NCI-H1105 (cell line): ENCODE measurements at regions not wholly inside any gene's neighbourhood (a gene's known extent, or its start where the extent isn't known, plus 50 kb on each side); places are given as distances from the start of the nearest gene placed in this dataset.

Experiments used
- DNase-seq: peaks from one replicate; lab custom pipeline; 2025; lab: John Stamatoyannopoulos, UW

- no peak for DNase-seq
These were observed 347.9 kb downstream of the SEC14L1 start for GRCh38 chr17:77488531-77489238.

DNA sequence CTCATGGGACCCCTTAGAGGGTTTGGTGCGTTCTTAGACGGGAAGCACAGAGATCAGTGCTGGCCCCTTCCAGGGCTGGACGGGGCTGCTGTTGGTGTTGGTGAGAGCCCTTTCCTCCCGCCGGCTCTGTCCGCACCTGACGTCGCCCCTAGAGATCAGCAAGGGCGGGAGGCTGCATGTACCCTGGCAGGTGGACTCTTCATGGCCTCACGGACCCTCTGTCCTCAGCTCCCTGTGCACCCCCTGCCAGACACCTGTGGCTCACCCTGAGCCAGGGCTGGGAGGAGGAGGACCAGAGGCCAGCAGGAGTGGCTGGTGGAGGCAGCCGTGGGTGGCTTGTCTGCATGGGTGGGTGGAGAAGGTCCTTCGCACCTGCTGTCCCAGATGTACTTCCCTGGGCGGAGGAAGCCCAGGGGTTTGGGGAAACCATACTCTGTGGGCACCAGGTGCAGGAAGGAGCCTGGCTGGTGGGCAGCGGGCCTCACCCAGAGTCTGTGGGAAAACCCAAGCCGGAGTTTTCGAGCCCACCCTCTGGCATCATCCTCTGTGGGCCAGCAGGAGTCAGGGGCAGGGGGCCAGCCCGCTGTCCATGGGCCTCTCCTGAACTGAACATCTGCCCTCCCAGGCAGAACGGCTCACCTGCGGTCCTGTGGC, 348.6 kb downstream of the SEC14L1 start:
- no peak for DNase-seq

DNA sequence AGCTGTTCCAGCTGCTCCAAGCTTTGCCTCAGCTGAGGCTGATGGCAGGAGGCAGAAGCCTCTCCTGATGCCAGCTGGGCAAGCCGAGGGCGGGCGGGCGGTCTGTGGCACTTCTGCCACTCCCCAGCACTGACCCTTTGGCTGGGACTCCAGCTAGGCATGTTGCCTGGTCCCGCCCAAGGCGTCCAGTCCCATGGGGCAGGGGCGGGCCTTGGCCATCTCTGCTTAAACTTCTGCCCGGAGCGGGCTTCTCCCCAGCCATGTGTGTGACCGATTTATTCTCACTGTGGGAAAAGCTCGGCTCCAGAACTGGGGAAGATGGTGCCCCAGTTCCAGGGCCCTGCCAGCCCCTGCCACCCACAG, 349.1 kb downstream of the SEC14L1 start:
- no peak for DNase-seq

DNA sequence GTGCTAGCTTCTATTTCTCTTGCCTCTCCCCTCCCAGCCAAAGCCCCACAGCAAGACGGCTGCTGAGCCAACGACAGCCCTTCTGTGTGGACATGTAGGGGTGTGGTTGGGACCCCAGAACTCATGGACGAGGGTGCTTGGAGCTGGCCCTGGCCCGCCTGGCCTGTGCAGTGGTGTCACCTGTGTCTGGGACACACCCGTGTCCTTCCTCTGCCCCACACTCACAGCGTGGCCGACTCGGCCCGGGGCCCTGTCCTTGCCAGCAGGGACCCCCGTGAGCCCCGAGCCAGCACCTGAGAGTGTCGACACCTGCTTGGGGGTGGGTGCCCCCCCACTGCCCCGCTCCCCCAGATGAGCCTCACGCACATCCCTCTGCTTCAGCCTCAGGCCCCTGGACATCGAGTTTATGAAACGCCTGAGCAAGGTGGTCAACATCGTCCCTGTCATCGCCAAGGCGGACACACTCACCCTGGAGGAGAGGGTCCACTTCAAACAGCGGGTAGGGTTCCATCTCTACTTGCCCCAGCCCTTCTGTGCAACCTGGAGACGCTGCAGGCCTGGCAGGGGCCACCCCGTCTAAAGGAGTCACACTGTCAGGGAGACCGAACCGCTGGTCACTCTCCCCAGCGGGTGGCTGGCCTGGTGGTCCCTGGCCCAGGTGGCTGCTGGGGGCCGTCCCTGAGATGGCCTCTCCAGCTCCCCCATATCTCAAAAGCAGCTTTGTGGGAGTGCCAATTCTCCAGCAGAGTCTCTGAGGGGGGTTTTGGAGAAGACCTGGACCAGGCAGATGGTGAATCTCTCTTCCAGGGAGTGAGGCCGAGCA, 349.8 kb downstream of the SEC14L1 start:
- DNase-seq, result no peak

GRCh38 chr17:77491921-77492445, 351.2 kb downstream of the SEC14L1 start:
- no peak for DNase-seq

DNA sequence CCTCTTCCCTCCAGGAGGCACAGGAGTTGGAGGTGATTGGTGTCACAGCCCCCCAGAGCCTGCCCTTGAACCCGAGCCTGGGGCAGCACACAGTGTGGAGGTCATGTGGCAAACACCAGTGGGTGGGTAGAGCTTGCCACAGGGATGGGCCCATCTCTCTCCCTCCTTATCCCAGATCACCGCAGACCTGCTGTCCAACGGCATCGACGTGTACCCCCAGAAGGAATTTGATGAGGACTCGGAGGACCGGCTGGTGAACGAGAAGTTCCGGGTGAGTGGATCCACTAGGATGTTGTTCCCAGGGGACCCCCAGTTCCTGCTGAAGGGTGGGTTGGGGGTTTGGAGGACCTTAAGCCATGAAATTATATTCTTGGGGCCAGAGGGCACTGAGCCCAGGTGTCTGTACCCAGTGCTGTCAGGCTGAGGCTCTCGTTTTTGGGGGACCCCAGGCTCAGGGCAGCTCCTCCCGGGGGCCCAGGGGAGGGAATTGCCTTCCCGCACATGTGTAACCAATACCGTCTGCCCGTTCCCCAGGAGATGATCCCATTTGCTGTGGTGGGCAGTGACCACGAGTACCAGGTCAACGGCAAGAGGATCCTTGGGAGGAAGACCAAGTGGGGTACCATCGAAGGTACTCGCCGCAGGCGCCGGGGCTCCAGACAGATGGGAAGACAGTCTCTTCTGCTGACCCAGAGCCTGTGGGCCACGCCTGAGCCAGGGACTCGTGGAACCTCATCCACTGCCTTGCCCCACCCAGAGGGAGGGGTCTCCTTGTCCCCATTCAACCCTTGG, 351.9 kb downstream of the SEC14L1 start:
- DNase-seq, result no peak

DNA sequence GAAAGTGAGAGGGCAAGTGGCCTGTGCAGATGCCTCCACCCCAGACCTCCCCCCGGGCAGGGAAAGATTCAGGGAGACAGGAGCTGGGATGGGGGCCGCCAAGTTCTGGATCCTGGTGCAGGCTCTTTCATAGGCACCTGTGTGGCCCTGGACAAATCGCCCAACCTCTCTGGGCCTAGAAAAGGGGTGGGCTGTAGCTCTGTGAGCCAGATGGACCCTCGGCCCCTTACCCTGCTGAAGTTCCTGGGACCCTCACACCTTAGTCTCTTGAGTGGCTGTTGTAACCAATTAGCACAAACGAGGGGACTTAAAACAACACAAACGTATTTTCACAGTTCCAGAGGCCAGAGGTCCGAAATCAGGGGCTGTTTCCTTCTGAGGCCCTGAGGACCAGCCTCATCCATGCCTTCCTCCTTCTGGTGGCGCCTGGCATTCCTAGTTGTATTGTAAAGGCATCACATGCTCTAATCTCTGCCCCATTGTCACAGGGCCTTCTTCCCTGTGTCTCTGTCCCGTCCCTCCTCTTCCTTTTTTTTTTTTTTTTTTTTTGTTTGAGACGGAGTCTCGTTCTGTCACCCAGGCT, 352.6 kb downstream of the SEC14L1 start:
- no peak for DNase-seq

- no peak for DNase-seq
These were observed 353.3 kb downstream of the SEC14L1 start for GRCh38 chr17:77493901-77494663.

- DNase-seq, result peak; percentile 6
These were observed 354.1 kb downstream of the SEC14L1 start for GRCh38 chr17:77494664-77495435.

DNA sequence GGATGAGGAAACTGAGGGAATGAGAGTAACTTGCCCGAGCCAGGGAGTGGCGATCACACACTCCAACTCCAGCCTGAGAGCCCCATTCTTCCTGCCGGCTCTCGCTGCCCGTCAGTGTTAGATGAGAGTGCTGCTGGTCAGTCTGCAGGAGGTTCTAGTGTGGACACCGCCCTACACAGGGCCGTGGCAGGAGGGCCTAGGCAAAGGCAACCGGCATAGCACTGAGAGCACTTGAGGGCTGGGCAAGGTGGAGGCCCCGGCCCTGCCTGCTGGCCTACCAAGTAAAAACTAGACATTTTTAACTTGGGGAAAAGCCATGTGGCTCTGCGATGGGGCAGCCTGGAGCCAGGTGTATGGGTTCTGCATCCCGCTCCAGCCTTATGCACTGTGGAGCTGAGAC, 354.8 kb downstream of the SEC14L1 start:
- DNase-seq, result no peak

DNA sequence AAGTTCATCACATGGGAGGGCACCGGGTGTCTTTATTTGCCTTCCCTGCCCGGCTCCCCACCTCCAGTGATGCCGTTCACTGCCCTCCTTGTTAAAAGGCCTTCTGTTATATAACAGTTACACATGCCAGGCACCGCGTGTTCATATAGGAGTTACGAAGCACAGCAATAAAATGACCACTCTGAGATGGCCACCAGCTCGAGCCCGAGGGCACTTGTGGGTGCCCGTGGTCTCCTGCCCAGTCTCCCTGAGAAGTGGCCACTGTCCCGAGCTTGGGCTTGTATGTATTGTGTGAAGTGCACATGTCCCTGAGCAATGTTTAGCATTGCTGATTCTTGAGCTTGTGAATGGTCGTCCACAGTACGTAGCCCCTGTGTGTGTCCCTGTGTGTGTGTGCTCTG, 355.6 kb downstream of the SEC14L1 start:
- DNase-seq, result no peak

DNA sequence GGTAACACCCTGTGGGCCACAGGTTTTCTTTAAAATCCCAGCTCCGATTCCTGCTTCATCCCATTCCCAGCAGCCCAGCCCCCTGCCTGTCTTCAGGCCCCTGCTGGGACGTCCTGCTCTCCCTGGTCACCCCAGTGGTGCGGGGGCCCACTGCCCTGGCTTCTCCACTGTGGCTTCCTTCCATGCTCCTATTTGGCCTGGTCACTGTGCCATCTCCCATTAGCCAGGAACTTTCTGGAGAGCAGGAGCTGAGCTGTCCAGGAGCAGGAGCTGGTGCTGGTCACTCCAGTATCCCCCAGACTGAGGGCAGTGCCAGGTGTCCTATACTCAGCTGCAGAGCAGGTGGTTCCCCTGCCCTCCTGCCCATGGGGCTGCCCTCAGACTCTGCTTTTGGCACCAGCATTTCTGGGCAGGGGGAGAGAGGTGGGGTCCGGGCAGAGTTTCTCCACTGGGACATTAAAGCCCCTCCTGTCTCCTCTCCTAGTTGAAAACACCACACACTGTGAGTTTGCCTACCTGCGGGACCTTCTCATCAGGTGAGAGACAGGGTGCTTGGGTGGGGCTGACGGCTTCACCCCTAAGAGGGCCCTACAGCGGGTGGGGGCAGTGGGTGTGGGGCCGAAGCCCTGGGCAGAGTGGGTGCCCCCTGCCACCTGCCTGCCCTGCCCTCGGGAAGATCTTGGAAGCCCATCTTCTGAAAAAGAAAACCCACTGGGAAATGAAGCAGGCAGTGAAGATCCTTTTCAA, 356.2 kb downstream of the SEC14L1 start:
- no peak for DNase-seq

GRCh38 chr17:77497578-77497934, 356.8 kb downstream of the SEC14L1 start:
- DNase-seq, result no peak

GRCh38 chr17:77498091-77498741, 357.4 kb downstream of the SEC14L1 start:
- no peak for DNase-seq

DNA sequence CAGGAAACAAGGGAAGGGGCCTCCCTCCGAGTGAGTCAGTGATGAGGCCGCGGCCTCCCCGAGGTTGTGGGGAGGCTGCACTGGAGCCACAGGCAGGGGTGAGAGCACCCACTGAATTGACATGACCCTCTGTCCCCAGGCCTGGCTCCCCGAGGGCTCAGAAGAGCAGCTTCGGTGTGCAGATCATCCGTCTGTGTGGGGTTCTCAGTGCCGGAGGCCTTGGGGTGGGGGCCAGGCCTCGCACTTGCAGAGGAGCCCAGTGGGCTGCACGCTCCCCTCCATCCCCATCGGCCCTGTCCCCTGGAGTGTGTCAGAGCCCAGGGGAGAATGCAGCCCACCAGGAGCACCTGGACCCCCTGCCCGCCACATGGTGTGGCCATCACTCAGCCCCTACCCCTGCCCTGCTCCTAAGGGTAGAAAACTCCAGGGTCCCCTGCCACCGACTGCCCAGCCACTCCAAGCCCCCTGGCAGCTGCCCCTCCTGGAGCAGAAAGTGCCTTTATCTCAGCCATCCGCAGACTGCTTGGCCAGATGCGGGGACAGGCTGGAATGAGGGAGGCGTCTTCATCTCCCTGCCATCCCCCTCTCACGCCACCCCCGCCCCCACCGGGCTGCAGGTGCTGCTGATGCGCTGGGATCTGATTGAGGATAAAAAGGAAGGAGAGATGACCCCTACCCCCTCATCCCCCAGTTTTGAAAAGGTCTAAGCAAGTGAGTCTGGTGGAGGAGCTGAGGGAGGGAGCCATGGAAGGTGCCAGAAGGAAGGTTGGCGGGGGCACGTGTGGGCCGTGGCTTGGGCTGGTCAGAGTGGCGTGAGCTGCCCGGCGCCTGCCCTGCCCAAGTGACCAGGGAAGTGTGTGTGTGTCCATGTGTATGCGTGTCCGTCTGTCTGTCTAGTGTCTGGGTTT, 358.3 kb downstream of the SEC14L1 start:
- no peak for DNase-seq

DNA sequence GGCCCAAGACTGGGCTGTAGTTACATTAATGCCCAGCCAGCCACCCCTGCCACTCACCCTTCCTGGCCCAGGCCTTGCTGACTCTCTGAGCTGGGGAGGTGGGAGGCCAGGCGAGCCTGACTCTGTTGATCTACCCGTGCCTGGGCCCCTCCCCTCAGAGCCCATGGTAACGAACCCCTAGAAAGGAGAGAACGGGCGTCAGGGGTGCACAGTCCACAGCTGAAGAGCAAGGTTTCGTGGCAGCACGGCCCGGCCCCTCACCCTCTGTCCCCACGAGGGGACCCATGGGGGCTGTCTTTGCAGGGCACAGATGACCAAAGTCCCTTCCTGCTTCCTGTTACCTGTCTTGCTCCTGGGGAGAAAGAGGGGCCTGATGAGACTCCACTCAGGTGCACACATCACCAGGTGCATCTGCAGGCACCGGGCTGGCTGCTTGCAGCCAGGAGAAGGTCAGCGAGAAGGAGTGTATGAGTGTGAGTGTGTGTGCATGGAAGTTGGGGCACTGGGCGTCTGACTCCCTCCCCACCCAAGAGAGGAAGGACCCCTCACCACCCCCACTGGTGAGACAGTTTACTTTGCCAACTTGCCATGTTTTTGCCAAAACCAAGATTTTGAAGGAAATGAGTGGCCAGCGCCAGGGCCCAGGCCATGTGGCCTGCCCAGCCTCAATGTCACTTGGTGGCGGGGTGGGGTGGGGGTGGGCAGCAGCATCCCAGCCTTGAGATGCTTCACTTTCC, 359.1 kb downstream of the SEC14L1 start:
- DNase-seq, result no peak

- no peak for DNase-seq
These were observed 360.4 kb downstream of the SEC14L1 start for GRCh38 chr17:77501101-77501566.
